H1 (cell line): ENCODE measurements at regions not wholly inside any gene's neighbourhood (a gene's known extent, or its start where the extent isn't known, plus 50 kb on each side); places are given as distances from the start of the nearest gene placed in this dataset.

ENCODE experiments used
- CBX5 ChIP-seq: fragments of 300-800, 300-1000 bp; sonication (generic); IDR thresholded peaks from 2 replicates; pipeline ENCODE4 v1.7.1; 2016; ENCODE audit warnings: antibody characterized with exemption, low read length, low read depth
- CHD7 ChIP-seq: fragments of 300-600 bp; sonication (generic); IDR thresholded peaks from 2 replicates; pipeline ENCODE4 v1.7.1; 2012; ENCODE audit warnings: low read length, moderate library complexity, mild to moderate bottlenecking, inconsistent platforms; ENCODE audit not compliant: insufficient replicate concordance
- CTBP2 ChIP-seq: IDR thresholded peaks from 2 replicates; pipeline ENCODE4 v1.7.0; 2011; ENCODE audit warnings: borderline replicate concordance, mild to moderate bottlenecking, moderate library complexity, mixed read lengths, low read length; ENCODE audit not compliant: insufficient read depth, insufficient read length
- HDAC6 ChIP-seq: IDR thresholded peaks from one replicate; pipeline ENCODE4 v1.7.1; 2012; ENCODE audit warnings: low read depth, mild to moderate bottlenecking, inconsistent platforms, low read length, moderate library complexity
- MAFK ChIP-seq: IDR thresholded peaks from 2 replicates; pipeline ENCODE4 v1.6.1; 2012; ENCODE audit warnings: low read depth, mild to moderate bottlenecking, improper control_type of control experiment, low read length
- SP1 ChIP-seq: IDR thresholded peaks from 2 replicates; pipeline ENCODE4 v1.6.1; 2011; ENCODE audit warnings: low read depth, low read length
- TAF1 ChIP-seq: IDR thresholded peaks from 2 replicates; pipeline ENCODE4 v1.6.1; 2011; ENCODE audit warnings: mild to moderate bottlenecking, low read depth, low read length
- TCF12 ChIP-seq: IDR thresholded peaks from 2 replicates; pipeline ENCODE4 v1.6.1; 2011; ENCODE audit warnings: low read depth, mild to moderate bottlenecking, low read length
- TF ChIP-seq, protein P1 (sequence below): IDR thresholded peaks from 2 replicates; pipeline ENCODE4 v1.6.1; 2011; ENCODE audit warnings: low read depth, mild to moderate bottlenecking, low read length; ENCODE audit not compliant: insufficient read depth
- TF ChIP-seq, protein P2 (sequence below): IDR thresholded peaks from 2 replicates; pipeline ENCODE4 v1.6.1; 2012; ENCODE audit warnings: low read length, inconsistent platforms

DNA sequence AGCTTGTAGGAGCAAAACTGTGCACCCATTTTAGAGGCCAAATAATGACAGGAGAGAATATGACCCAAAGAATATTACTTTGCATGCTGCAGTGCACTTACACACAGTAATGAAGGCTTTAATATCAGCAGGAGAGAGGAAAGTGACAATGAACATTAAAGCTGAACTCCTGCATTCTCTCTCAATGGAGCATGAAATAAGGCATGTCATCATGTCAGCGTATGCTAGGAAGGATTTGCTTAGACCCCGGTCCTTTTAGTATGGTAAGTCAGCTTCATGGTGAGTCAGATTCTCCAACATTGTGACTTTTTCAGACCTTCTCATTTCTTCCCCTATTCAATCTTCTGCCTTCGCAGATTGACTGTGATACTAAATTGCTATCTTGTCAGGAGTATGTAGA lies 210.7 kb upstream of the TMPRSS15 start (continued):
- TF ChIP-seq CHD7 = no peak
- TF ChIP-seq TCF12 = no peak
- TF ChIP-seq, protein P1, sequence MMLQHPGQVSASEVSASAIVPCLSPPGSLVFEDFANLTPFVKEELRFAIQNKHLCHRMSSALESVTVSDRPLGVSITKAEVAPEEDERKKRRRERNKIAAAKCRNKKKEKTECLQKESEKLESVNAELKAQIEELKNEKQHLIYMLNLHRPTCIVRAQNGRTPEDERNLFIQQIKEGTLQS = no peak
- no peak for TF ChIP-seq SP1
- TF ChIP-seq, protein P2, sequence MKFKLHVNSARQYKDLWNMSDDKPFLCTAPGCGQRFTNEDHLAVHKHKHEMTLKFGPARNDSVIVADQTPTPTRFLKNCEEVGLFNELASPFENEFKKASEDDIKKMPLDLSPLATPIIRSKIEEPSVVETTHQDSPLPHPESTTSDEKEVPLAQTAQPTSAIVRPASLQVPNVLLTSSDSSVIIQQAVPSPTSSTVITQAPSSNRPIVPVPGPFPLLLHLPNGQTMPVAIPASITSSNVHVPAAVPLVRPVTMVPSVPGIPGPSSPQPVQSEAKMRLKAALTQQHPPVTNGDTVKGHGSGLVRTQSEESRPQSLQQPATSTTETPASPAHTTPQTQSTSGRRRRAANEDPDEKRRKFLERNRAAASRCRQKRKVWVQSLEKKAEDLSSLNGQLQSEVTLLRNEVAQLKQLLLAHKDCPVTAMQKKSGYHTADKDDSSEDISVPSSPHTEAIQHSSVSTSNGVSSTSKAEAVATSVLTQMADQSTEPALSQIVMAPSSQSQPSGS = no peak
- no peak for TF ChIP-seq CTBP2
- TF ChIP-seq MAFK = no peak
- no peak for TF ChIP-seq CBX5
- no peak for TF ChIP-seq TAF1
- TF ChIP-seq HDAC6 = no peak
